NCI-H146 treated with DMSO at 0.1 percent for 48 hours (cell line): ENCODE measurements at regions not wholly inside any gene's neighbourhood (a gene's known extent, or its start where the extent isn't known, plus 50 kb on each side); places are given as distances from the start of the nearest gene placed in this dataset.

ENCODE experiments used
- DNase-seq: peaks from one replicate; lab custom pipeline; 2025; ENCODE audit not compliant: unreplicated experiment; lab: John Stamatoyannopoulos, UW

GRCh38 chr9:79001012-79001411 is 570.8 kb upstream of the TLE4 start:
- DNase-seq, result no peak

GRCh38 chr9:79003514-79003913 is 568.3 kb upstream of the TLE4 start:
- no peak for DNase-seq

GRCh38 chr9:79004032-79004431 is 567.7 kb upstream of the TLE4 start:
- DNase-seq, result no peak

- DNase-seq, result no peak
Observed at GRCh38 chr9:79006546-79006945, 565.2 kb upstream of the TLE4 start.

DNA sequence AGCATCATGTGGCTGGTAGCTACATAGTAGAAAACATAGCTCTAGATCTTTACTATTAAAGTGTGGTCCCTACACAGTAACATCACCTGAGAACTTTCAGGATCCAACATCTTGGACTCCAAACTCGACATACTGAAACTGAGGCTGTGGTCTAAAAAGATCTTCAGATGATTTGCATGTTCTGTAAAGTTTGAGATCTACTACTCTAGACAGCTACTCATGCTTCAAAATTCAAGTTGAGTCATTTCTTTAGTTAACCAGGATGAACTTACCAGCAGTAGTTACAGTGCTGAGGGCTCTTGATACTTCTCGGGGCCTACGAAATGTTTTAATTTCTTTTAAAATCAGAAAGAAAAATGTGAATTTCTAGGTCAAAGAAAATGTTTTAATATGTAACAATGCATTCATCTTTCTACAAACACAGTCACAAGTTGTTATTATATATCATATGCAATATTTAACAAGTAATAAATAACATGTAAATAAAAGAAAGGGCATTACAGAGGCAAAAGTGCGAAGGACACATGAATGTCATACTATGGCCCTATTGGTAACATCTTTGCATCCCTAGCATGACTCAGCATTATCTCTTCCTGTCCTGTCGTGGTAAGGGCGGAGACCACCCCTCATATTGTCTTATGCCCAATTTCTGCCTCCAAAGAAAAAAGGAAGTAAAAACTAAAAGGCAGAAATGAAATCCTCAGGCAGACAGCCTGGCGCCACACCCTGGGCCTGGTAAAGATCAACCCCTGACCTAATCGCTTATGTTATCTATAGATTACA is 563.9 kb upstream of the TLE4 start:
- DNase-seq, result no peak

DNA sequence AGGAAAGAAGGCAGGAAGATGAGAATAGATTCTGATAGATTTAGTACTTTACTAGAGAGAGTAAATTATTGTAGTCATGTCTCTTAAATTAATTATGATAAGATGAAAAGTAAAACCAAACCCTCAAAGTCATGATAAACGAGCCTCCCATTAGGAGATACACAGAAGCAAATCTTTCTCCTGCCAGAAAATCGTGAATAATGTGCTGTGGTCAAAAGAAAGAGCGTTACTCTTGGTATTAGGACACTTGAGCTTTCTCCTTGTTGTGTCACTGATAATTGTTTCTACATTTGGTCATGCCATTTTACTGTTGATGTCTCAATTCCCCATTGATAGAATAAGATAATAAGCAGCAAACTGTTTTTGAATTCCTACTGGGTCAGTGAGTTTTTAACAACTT is 562.8 kb upstream of the TLE4 start:
- no peak for DNase-seq

DNA sequence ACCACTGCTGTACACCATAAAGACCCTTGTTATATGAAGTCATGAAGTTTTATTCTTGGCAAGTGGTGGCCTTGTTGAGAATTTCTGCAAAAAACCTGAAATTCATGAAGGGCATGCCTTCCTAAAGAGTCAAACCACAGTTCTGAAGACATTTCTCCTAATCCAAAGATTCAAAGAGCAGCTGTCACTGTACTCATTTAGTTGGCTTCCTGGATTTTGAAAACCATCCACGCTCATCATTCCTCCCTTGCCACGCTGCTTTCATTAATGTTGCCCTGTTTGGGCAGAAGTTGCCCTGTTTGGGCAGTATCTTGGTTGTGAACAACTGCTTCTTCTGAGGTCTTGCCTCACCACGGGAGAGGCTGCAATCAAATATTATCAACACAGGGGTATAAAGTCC is 560.3 kb upstream of the TLE4 start:
- DNase-seq, result no peak

GRCh38 chr9:79012561-79012960 is 559.2 kb upstream of the TLE4 start:
- no peak for DNase-seq

DNA sequence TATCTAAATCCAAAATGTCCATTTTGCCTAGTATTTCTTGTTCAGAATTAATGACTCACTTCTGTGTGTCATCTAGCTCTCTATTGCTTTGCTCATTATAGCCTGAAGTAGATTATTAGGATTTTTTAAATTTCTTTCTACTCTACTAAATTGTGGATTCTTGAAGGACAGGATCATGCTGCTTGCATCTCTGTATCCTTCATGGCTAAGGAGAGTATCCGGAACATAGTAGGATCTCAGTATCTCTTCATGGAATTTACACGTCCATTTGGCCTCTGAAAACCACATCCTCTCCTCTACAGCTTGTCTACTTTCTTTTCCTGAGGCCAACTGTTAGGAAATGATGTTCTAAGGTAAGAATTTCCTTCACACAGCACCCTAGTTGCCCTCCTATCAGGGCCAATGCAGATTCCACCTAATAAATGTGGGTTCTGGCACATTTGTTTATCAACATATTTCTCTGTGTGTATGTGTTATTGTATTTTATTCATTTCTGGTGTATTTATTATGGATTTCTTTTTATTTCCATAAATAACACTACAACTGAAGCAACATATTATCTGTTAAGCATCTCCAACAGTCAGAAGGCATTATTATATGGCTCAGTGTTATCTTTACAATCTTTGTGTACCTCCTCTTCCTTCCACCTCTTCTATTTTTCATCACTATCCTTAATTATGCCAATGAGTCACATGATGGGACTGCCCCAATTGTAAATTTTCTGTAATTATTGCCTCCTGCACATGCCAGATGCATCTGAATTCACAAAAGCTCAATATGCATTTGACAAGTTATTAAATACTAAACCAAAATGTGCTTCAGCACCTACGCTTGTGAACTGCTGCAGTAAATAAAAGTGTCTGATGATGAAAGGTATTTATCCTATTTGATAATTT is 557.8 kb upstream of the TLE4 start:
- DNase-seq, result peak; percentile 16

DNA sequence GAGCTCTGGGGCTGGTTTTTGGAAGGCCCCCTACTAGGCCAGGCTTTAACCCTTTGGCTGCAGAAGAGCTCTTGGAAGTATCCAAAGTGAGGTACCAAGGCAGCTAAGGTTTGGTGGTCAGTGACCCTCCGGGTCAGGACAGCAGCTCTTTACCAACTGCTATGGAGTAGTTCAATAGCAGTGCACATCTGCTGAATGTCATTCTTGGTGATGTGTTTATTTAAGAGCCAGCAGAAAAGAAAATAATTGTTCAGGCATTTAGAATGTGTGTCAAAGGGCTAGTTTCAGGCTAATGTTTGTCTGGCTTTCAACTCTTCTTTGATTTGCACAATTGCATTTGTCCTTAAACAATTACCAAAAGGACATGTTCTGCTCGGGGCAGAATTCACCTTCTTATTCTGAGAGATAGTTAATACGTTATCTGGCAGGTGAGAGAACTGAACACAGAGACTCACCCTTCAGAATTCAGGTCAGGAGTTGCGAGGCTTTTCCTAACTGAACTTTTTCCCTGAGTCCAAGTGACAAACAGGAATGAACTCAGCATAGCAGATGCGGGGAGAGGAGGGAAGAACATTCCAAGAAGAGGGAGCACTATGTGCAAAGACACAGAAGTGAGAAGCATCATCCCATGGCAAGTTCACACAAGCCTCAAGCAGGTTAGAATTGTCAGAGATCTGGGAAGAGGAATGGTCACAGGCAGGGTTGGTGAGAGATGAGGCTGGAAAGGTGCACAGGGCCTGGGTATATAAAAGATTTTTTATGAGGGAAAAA is 556.7 kb upstream of the TLE4 start:
- DNase-seq, result peak; percentile 91

- DNase-seq, result peak; percentile 89
Observed at GRCh38 chr9:79015951-79016350, 555.8 kb upstream of the TLE4 start.

- no peak for DNase-seq
Observed at GRCh38 chr9:79020276-79020675, 551.5 kb upstream of the TLE4 start.

DNA sequence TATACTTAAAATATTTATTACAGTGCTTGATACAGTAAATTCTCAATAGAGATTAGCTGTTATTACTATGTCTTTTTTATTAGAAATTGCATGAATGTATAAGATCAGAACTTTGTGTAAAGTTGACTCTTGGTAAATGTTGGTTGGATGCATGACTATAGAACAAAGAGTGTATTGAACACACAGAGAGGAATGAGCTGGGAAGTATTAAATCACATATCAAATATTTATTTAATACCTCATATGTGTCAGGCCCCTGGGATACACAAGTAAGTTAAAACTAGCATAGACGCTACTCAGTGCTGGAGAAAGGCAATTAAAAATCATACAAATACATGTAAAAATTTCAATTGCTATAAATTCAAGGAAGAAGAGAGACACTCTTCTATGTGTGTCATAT is 550.7 kb upstream of the TLE4 start:
- no peak for DNase-seq

DNA sequence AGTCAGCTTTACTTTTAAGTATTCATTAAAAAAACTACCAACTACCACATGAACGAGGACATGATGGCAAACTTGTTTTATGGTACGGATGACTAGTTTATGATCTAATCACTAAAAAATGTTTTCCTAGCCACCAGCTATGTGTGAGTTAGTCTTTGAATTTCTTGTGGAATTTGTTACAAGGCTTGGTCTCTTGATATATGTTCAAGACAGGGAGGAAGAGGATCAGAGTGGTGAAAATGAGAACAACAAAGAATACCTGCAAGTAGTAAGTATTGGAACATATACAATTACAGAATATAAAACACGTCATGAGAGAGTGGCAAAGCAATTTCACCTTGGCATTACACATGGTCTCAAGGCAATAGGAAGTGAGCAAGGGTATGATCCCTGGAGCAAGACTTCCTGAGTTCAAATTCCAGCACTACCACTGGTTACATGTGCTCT is 548.6 kb upstream of the TLE4 start:
- DNase-seq, result no peak

DNA sequence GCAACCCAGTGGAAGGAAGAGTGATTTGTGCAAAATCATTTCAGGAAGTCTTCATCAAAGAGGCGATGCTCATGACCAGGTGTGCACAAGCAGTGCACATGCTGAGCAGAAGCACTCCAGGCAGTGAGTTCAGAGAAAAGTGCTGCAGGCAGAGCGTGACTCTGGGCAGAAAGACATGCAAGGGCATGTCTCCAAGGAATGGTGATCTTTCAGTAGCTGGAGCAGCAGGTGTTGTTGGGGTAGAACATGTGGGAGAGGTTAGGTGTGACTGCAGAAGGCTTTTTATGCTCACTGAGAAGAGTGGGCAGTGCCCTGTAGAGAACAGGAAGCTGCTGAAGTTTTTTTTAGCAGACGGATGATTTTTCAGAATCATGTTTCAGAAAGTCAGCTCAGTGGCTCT is 545.4 kb upstream of the TLE4 start:
- DNase-seq, result peak; percentile 91

DNA sequence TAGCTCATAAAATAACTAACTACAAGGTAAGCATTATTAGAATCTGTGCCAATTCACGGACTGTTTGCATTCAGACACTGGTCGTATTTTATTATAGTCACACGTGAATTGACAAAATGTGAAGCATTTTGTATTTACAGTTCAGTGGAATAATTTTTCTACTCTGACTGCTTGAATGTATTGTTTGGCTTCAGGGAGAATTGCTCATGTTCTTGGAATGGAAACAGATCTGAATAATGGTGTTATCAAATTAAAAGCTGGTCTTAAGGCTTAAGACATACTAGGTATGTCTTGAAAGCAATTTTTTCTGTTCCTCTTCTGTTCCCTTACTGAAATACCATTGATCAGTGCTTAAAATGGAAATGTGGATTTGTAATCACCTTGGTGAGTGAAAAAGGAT is 543.7 kb upstream of the TLE4 start:
- DNase-seq, result no peak

GRCh38 chr9:79034583-79034982 is 537.2 kb upstream of the TLE4 start:
- DNase-seq, result no peak

DNA sequence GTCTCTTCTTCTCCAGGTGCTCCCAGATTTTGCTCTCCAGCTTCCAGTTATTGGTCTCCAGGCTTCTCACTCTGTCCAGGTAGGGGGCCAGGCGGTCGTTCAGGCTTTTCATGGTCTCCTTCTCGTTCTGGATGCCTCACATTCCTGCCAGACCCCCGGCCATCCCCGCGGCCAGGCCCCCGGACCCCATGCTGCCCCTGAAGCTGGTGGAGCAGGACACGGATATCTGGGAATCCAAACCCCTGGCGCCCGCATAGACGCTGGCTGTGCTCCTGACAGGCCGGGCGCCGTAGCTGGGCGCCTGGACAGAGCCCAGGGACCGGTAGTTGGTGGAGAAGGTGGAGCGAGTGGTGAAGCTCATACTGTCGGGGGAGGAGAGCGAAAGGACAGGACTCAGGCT is 534.4 kb upstream of the TLE4 start:
- no peak for DNase-seq

- DNase-seq, result no peak
Observed at GRCh38 chr9:79040671-79041070, 531.1 kb upstream of the TLE4 start.

DNA sequence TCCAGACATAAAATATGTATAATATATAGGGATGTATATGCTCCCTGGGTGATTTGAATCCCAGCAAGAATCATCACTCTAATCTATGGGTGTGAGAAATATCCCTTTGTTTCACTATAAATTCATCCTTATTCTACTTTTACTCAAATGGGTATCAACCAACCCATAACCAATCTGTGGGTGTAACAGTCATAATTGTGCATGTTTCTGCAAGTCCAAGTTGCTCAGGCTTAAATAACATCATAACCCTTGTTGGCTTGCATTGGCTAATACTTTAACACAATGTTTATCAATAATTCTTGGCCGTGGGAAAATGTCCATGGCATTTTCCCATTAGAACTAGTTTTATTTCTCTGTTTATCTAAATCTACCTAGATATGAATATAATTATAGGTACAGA is 530.5 kb upstream of the TLE4 start:
- DNase-seq, result no peak

- no peak for DNase-seq
Observed at GRCh38 chr9:79043916-79044315, 527.8 kb upstream of the TLE4 start.
